GM18868 (cell line): ENCODE measurements at regions not wholly inside any gene's neighbourhood (a gene's known extent, or its start where the extent isn't known, plus 50 kb on each side); places are given as distances from the start of the nearest gene placed in this dataset.
"Not testable (repeated sequence)": the region's sequence is repeated elsewhere in the genome, so short reads cannot be mapped to it uniquely, and the experiment has no call there.

Source experiments
- ATAC-seq: cut with Tn5 transposase; IDR thresholded peaks from one replicate; pipeline ENCODE4 v1.9.1; 2021; ENCODE audit warnings: mild to moderate bottlenecking, moderate library complexity; ENCODE audit not compliant: unreplicated experiment

GRCh38 chr4:177175473-177175872, 134.2 kb upstream of the NEIL3 start:
- ATAC-seq: no peak

- ATAC-seq: no peak
Measured at GRCh38 chr4:177177541-177178081, 132.1 kb upstream of the NEIL3 start.

GRCh38 chr4:177178246-177178645, 131.4 kb upstream of the NEIL3 start:
- no peak for ATAC-seq

- no peak for ATAC-seq
Measured at GRCh38 chr4:177182166-177182565, 127.5 kb upstream of the NEIL3 start.

GRCh38 chr4:177182728-177183127, 126.9 kb upstream of the NEIL3 start:
- no peak for ATAC-seq

- ATAC-seq: no peak
Measured at GRCh38 chr4:177185151-177185550, 124.5 kb upstream of the NEIL3 start.

- ATAC-seq: no peak
Measured at GRCh38 chr4:177185579-177185978, 124.1 kb upstream of the NEIL3 start.

- ATAC-seq: no peak
Measured at GRCh38 chr4:177187371-177187770, 122.3 kb upstream of the NEIL3 start.

GRCh38 chr4:177190995-177191580, 118.6 kb upstream of the NEIL3 start:
- no peak for ATAC-seq

GRCh38 chr4:177191586-177191985, 118.1 kb upstream of the NEIL3 start:
- ATAC-seq: no peak

- ATAC-seq: no peak
Measured at GRCh38 chr4:177191991-177192390, 117.7 kb upstream of the NEIL3 start.

- not testable (repeated sequence) for ATAC-seq
Measured at GRCh38 chr4:177193024-177193715, 116.5 kb upstream of the NEIL3 start.

GRCh38 chr4:177194906-177195305, 114.8 kb upstream of the NEIL3 start:
- ATAC-seq: no peak

GRCh38 chr4:177196615-177197014, 113.1 kb upstream of the NEIL3 start:
- ATAC-seq: no peak

GRCh38 chr4:177201614-177202013, 108.1 kb upstream of the NEIL3 start:
- no peak for ATAC-seq

- ATAC-seq: no peak
Measured at GRCh38 chr4:177204126-177204525, 105.5 kb upstream of the NEIL3 start.

- no peak for ATAC-seq
Measured at GRCh38 chr4:177214935-177215334, 94.7 kb upstream of the NEIL3 start.

- no peak for ATAC-seq
Measured at GRCh38 chr4:177220376-177220775, 89.3 kb upstream of the NEIL3 start.

- no peak for ATAC-seq
Measured at GRCh38 chr4:177222781-177223180, 86.9 kb upstream of the NEIL3 start.

- peak; percentile 82 for ATAC-seq
Measured at GRCh38 chr4:177225605-177226004, 84.1 kb upstream of the NEIL3 start.

- ATAC-seq: no peak
Measured at GRCh38 chr4:177227636-177228035, 82.0 kb upstream of the NEIL3 start.

- ATAC-seq: no peak
Measured at GRCh38 chr4:177228599-177228998, 81.1 kb upstream of the NEIL3 start.

GRCh38 chr4:177229331-177229730, 80.3 kb upstream of the NEIL3 start:
- ATAC-seq: no peak
